Peyer's patch (tissue), 4 donors: ENCODE measurements at regions not wholly inside any gene's neighbourhood (a gene's known extent, or its start where the extent isn't known, plus 50 kb on each side); places are given as distances from the start of the nearest gene placed in this dataset.

Experiments
- POLR2A ChIP-seq, 2 donors: fragments of 450-650 bp; IDR thresholded peaks; one replicate each; pipeline ENCODE4 v1.5.1; 2017; ENCODE audit warnings: antibody characterized with exemption in 2 of 2, mild to moderate bottlenecking in 2 of 2, moderate library complexity in 2 of 2
- TF ChIP-seq, protein P1 (sequence below), 6 experiments: fragments of 450-650 bp in 4 of 6; fragments of 200-600 bp in 2 of 6; sonication (generic) in 1 of 6; IDR thresholded peaks; one replicate each; pipeline ENCODE4 v1.5.1; 2017 to 2019; ENCODE audit warnings: antibody characterized with exemption in 6 of 6, mild to moderate bottlenecking in 3 of 6, moderate library complexity in 1 of 6

DNA sequence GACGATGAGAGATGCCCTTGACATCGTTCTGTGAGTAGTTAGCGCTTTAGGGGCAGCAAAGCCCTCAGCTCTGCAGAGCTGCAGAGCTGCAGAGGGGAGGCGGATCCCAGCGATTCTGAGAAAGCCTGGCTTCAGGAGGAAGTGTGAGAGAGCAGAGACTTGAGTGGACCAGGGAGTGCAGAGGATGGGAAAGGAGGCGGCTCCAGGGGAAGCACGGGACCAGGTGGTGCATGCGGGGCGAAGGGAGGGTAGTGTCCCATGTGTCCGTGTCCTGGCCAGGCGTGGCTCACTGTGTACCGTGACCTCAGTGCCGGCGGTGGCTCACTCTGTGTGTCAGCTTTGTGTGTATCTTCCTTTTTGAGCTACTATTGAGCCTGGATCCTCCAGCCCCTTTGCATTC lies 250.8 kb upstream of the PITRM1 start:
- TF ChIP-seq, protein P1, sequence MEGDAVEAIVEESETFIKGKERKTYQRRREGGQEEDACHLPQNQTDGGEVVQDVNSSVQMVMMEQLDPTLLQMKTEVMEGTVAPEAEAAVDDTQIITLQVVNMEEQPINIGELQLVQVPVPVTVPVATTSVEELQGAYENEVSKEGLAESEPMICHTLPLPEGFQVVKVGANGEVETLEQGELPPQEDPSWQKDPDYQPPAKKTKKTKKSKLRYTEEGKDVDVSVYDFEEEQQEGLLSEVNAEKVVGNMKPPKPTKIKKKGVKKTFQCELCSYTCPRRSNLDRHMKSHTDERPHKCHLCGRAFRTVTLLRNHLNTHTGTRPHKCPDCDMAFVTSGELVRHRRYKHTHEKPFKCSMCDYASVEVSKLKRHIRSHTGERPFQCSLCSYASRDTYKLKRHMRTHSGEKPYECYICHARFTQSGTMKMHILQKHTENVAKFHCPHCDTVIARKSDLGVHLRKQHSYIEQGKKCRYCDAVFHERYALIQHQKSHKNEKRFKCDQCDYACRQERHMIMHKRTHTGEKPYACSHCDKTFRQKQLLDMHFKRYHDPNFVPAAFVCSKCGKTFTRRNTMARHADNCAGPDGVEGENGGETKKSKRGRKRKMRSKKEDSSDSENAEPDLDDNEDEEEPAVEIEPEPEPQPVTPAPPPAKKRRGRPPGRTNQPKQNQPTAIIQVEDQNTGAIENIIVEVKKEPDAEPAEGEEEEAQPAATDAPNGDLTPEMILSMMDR (IDR thresholded peaks at IDR 0.05) = no peak
- no peak for TF ChIP-seq POLR2A (IDR thresholded peaks at IDR 0.05)
